KMS-11 (cell line): ENCODE measurements at regions not wholly inside any gene's neighbourhood (a gene's known extent, or its start where the extent isn't known, plus 50 kb on each side); places are given as distances from the start of the nearest gene placed in this dataset.

Experiments used
- H2AFZ ChIP-seq: fragments of 200-600 bp; sonication (generic); 2 replicates; pipeline ENCODE4 v1.6.1; 2016; ENCODE audit warnings: antibody characterized with exemption, mixed run types, low read depth
- H3K27ac ChIP-seq: fragments of 200-600 bp; sonication (generic); 2 replicates; pipeline ENCODE4 v1.6.1; 2016; ENCODE audit warnings: mild to moderate bottlenecking, mixed run types
- H3K27me3 ChIP-seq: fragments of 200-600 bp; sonication (generic); 2 replicates; pipeline ENCODE4 v1.6.1; 2017; ENCODE audit warnings: mild to moderate bottlenecking, low read depth, mixed run types, moderate library complexity; ENCODE audit not compliant: insufficient read depth
- H3K36me3 ChIP-seq: fragments of 200-600 bp; sonication (generic); 2 replicates; pipeline ENCODE4 v1.6.1; 2017; ENCODE audit warnings: mild to moderate bottlenecking, mixed run types; ENCODE audit not compliant: insufficient read depth
- H3K4me1 ChIP-seq: fragments of 200-600 bp; sonication (generic); 2 replicates; pipeline ENCODE4 v1.6.1; 2016; ENCODE audit warnings: mild to moderate bottlenecking, low read depth, mixed run types; ENCODE audit not compliant: poor library complexity, severe bottlenecking
- H3K4me2 ChIP-seq: fragments of 200-600 bp; sonication (generic); 2 replicates; pipeline ENCODE4 v1.7.0; 2016; ENCODE audit warnings: mild to moderate bottlenecking, mixed run types
- H3K4me3 ChIP-seq: fragments of 200-600 bp; sonication (generic); IDR thresholded peaks from 2 replicates; pipeline ENCODE4 v1.6.1; 2017; ENCODE audit warnings: low read depth, low read length, mixed read lengths; ENCODE audit not compliant: insufficient read depth
- H3K79me2 ChIP-seq: fragments of 200-600 bp; sonication (generic); 2 replicates; pipeline ENCODE4 v1.6.1; 2016; ENCODE audit warnings: low read depth, mixed run types; ENCODE audit not compliant: insufficient read depth
- H3K9ac ChIP-seq: fragments of 200-600 bp; sonication (generic); 2 replicates; pipeline ENCODE4 v1.6.1; 2016; ENCODE audit warnings: mild to moderate bottlenecking, mixed run types
- H4K20me1 ChIP-seq: fragments of 200-600 bp; sonication (generic); 2 replicates; pipeline ENCODE4 v1.6.1; 2016; ENCODE audit warnings: mild to moderate bottlenecking, mixed run types; ENCODE audit not compliant: insufficient read depth
- CTCF ChIP-seq: fragments of 200-600 bp; sonication (generic); conservative IDR thresholded peaks from 2 replicates; pipeline ENCODE4 v1.6.1; 2017; ENCODE audit warnings: low read depth, mild to moderate bottlenecking, antibody characterized with exemption, low read length, moderate library complexity, mixed read lengths

- Histone ChIP-seq H3K9ac (no peak overlapping the region), H3K4me2 (no peak overlapping the region), H3K4me3 (no peak overlapping the region), H2AFZ (no peak overlapping the region), H3K27me3 (no peaks in the 10 kb centered on the region), H3K4me1 (no peaks in the 10 kb centered on the region), H4K20me1 (no peaks in the 10 kb centered on the region), H3K36me3 (no peaks in the 10 kb centered on the region), H3K79me2 (no peaks in the 10 kb centered on the region), H3K27ac (no peak overlapping the region)
- TF ChIP-seq CTCF, result no peak
Measured at GRCh38 chr18:54726143-54726542, 102.1 kb upstream of the RAB27B start.

GRCh38 chr18:54734059-54734458 is 94.2 kb upstream of the RAB27B start:
- H2AFZ ChIP-seq, result no peak overlapping the region
- H4K20me1 ChIP-seq, result no peaks in the 10 kb centered on the region
- H3K4me1 ChIP-seq, result no peaks in the 10 kb centered on the region
- H3K27me3 ChIP-seq, result no peaks in the 10 kb centered on the region
- H3K79me2 ChIP-seq, result no peaks in the 10 kb centered on the region
- H3K4me3 ChIP-seq, result no peak overlapping the region
- H3K27ac ChIP-seq, result no peak overlapping the region
- no peak overlapping the region for H3K4me2 ChIP-seq
- H3K36me3 ChIP-seq, result no peaks in the 10 kb centered on the region
- H3K9ac ChIP-seq, result no peak overlapping the region
- TF ChIP-seq CTCF, result no peak

GRCh38 chr18:54736981-54737380 is 91.3 kb upstream of the RAB27B start:
- Histone ChIP-seq H3K27me3 (no peaks in the 10 kb centered on the region), H2AFZ (no peak overlapping the region), H3K36me3 (no peaks in the 10 kb centered on the region), H3K4me1 (no peaks in the 10 kb centered on the region), H4K20me1 (no peaks in the 10 kb centered on the region), H3K4me3 (no peak overlapping the region), H3K9ac (no peak overlapping the region), H3K79me2 (no peaks in the 10 kb centered on the region), H3K27ac (no peak overlapping the region), H3K4me2 (no peak overlapping the region)
- TF ChIP-seq CTCF, result no peak

- no peak for TF ChIP-seq CTCF
- Histone ChIP-seq H3K4me3 (no peak overlapping the region), H2AFZ (no peak overlapping the region), H3K4me2 (no peak overlapping the region), H3K36me3 (no peaks in the 10 kb centered on the region), H4K20me1 (no peaks in the 10 kb centered on the region), H3K27me3 (no peaks in the 10 kb centered on the region), H3K79me2 (no peaks in the 10 kb centered on the region), H3K4me1 (no peaks in the 10 kb centered on the region), H3K9ac (no peak overlapping the region), H3K27ac (no peak overlapping the region)
Measured at GRCh38 chr18:54737986-54738385, 90.3 kb upstream of the RAB27B start.

GRCh38 chr18:54739476-54739875 is 88.8 kb upstream of the RAB27B start:
- H3K4me1 ChIP-seq, result no peaks in the 10 kb centered on the region
- H3K27ac ChIP-seq, result no peak overlapping the region
- H3K27me3 ChIP-seq, result no peaks in the 10 kb centered on the region
- no peaks in the 10 kb centered on the region for H3K79me2 ChIP-seq
- H2AFZ ChIP-seq, result no peak overlapping the region
- H4K20me1 ChIP-seq, result no peaks in the 10 kb centered on the region
- H3K4me3 ChIP-seq, result no peak overlapping the region
- no peak overlapping the region for H3K9ac ChIP-seq
- no peak for TF ChIP-seq CTCF
- H3K4me2 ChIP-seq, result no peak overlapping the region
- H3K36me3 ChIP-seq, result no peaks in the 10 kb centered on the region
